Activated naive CD8-positive, alpha-beta T cell treated with anti-CD3 and anti-CD28 coated beads for 36 hours (primary cell): ENCODE measurements at regions not wholly inside any gene's neighbourhood (a gene's known extent, or its start where the extent isn't known, plus 50 kb on each side); places are given as distances from the start of the nearest gene placed in this dataset.

Experiments
- DNase-seq: peaks from one replicate; pipeline ENCODE4 v3.0.0; 2021
- H3K27ac Mint-ChIP-seq: one replicate; pipeline ENCODE4 v1.8.0; 2022; ENCODE audit warnings: mild to moderate bottlenecking, moderate library complexity, mixed read lengths
- H3K27me3 Mint-ChIP-seq: one replicate; pipeline ENCODE4 v1.8.0; 2022; ENCODE audit warnings: mild to moderate bottlenecking, mixed read lengths
- H3K36me3 Mint-ChIP-seq: one replicate; pipeline ENCODE4 v1.8.0; 2021; ENCODE audit warnings: mild to moderate bottlenecking, mixed read lengths
- H3K4me1 Mint-ChIP-seq: one replicate; pipeline ENCODE4 v1.8.0; 2021; ENCODE audit warnings: mixed read lengths
- H3K4me3 Mint-ChIP-seq: one replicate; pipeline ENCODE4 v1.8.0; 2022; ENCODE audit warnings: mild to moderate bottlenecking, moderate library complexity, mixed read lengths
- H3K9me3 Mint-ChIP-seq: one replicate; pipeline ENCODE4 v1.8.0; 2022; ENCODE audit warnings: mixed read lengths

DNA sequence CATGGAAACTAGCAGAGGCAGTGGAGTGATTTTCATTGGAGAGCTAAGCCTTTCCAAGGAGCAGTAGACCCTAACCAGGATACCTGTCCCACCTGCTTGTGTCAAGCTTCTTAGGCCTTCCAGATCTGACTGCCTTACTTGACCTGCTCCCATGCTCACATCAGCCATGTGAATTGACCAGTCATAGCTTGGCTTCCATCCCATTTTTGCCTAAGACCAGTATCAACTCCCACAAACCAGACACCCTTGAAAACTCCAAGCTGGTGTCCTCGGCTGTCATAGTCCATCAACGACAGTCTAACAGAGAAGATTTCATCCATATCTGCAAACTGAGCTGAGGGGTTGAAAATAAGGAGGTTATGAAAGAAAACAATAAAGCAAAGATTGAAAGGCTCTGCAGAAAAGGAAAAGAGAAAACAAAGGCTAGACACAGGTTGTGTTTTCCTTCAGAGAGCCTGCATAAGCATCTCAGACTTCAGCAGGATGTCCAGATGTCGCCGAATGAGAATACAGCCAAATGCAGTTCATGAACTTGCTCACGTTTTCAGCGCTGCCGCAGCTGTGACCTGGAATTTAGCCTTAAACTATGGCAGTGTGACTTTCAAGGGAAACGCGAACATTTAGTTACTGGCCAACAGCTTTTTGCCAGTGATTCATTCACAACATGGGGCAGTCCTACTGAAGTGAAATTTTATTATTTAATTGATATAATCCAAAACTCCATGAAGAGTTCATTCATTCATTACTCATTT lies 868.1 kb upstream of the ID2 start:
- Mint-ChIP-seq H3K4me3 (no peak overlapping the region), H3K27me3 (peaks cover 5% of the 10 kb centered on the region), H3K36me3 (no peaks in the 10 kb centered on the region), H3K4me1 (peaks cover 5% of the 10 kb centered on the region), H3K27ac (no peak overlapping the region), H3K9me3 (peaks cover 4% of the 10 kb centered on the region)
- no peak for DNase-seq

GRCh38 chr2:7815726-7816125 lies 866.1 kb upstream of the ID2 start:
- peaks cover 4% of the 10 kb centered on the region for H3K9me3 Mint-ChIP-seq
- H3K4me1 Mint-ChIP-seq = no peaks in the 10 kb centered on the region
- no peak overlapping the region for H3K4me3 Mint-ChIP-seq
- no peak overlapping the region for H3K27ac Mint-ChIP-seq
- H3K36me3 Mint-ChIP-seq = no peaks in the 10 kb centered on the region
- H3K27me3 Mint-ChIP-seq = peaks cover 5% of the 10 kb centered on the region
- DNase-seq = no peak

GRCh38 chr2:7816233-7816632 lies 865.6 kb upstream of the ID2 start:
- peaks cover 5% of the 10 kb centered on the region for H3K27me3 Mint-ChIP-seq
- H3K4me1 Mint-ChIP-seq = no peaks in the 10 kb centered on the region
- H3K36me3 Mint-ChIP-seq = no peaks in the 10 kb centered on the region
- H3K9me3 Mint-ChIP-seq = peaks cover 4% of the 10 kb centered on the region
- no peak overlapping the region for H3K27ac Mint-ChIP-seq
- no peak overlapping the region for H3K4me3 Mint-ChIP-seq
- DNase-seq = no peak

- DNase-seq = no peak
- no peak overlapping the region for H3K27ac Mint-ChIP-seq
- no peak overlapping the region for H3K4me3 Mint-ChIP-seq
- peaks cover 4% of the 10 kb centered on the region for H3K9me3 Mint-ChIP-seq
- H3K4me1 Mint-ChIP-seq = no peaks in the 10 kb centered on the region
- no peaks in the 10 kb centered on the region for H3K36me3 Mint-ChIP-seq
- peaks cover 5% of the 10 kb centered on the region for H3K27me3 Mint-ChIP-seq
These were observed 864.9 kb upstream of the ID2 start for GRCh38 chr2:7816944-7817343.

DNA sequence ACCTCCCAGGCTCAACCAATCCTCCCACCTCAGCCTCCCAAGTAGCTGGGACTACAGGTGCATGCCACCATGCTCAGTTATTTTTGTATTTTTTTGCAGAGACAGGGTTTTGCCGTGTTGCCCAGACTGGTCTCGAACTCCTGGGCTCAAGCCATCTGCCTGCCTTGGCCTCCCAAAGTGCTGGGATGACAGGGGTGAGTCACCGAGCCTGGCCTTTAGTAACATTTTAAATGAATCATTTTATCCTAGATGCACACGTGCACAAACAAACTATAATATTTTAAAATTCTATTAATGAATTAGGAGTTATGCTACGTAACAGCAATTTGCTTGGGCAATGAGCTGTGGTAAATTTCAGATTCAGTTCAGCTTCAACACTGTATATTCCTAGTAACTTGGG lies 862.5 kb upstream of the ID2 start:
- no peaks in the 10 kb centered on the region for H3K36me3 Mint-ChIP-seq
- no peak overlapping the region for H3K27ac Mint-ChIP-seq
- peaks cover 5% of the 10 kb centered on the region for H3K27me3 Mint-ChIP-seq
- DNase-seq = no peak
- H3K4me3 Mint-ChIP-seq = no peak overlapping the region
- no peaks in the 10 kb centered on the region for H3K4me1 Mint-ChIP-seq
- H3K9me3 Mint-ChIP-seq = peaks cover 4% of the 10 kb centered on the region

GRCh38 chr2:7819850-7820249 lies 862.0 kb upstream of the ID2 start:
- Mint-ChIP-seq H3K9me3 (peaks cover under 1% of the 10 kb centered on the region), H3K27me3 (peaks cover 5% of the 10 kb centered on the region), H3K27ac (no peak overlapping the region), H3K36me3 (no peaks in the 10 kb centered on the region), H3K4me1 (no peaks in the 10 kb centered on the region), H3K4me3 (no peak overlapping the region)
- DNase-seq = no peak

DNA sequence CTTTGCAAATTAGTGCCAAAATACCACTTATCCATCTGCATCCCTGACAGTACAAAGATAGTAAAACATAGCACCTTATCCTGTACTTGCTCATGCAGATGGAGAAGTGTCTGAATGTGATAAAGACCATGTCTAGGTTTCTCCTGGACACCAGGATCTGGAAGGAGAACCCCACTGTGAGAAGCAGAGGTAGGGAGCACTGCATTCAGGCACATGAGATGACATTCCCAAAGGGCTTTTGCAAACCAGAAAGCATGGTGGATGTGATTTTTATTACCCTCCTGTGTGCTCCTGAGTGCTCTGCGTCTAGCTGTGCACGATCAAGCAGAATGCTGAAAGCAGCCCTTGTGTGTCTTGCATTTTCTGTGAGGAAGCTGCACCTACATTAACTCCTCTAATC lies 857.6 kb upstream of the ID2 start:
- Mint-ChIP-seq H3K27ac (no peak overlapping the region), H3K4me3 (no peak overlapping the region), H3K36me3 (no peaks in the 10 kb centered on the region), H3K9me3 (no peaks in the 10 kb centered on the region), H3K27me3 (no peaks in the 10 kb centered on the region), H3K4me1 (peaks cover 12% of the 10 kb centered on the region)
- no peak for DNase-seq

DNA sequence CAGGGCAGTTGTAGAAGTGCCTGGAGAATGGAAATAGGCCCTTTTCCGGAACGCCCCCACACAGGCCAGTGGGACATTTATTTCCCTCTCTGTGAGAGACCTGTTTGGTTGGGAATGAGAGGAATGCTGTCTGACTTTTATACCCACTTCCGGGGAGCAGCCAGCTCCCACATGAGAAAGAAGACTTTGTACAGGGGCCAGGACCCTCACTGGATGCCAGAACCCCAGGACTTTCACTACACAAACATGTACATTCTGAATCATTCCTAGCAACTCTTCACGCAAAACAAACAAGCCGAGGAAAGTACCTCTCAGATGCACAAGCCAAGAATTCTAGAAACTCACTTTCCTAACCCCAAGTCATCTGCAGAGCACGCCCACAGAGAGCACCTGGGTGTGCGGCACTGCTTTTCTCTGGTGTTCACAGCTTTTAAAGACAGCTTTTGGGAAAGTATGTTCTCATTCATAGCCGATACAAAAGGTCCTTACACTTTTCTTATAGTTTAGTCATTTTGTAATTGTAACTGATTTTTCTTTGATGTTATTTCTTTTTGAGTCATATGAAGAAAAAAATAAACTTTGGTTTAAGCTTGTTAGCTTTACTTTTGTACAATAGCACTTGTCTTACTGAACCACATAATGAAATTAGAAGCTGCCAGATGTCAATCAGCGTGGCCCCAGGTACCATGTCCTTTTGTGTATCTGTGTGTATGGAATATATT lies 856.1 kb upstream of the ID2 start:
- Mint-ChIP-seq H3K4me1 (peaks cover 12% of the 10 kb centered on the region), H3K9me3 (no peaks in the 10 kb centered on the region), H3K27ac (peak overlapping the region; percentile 66), H3K4me3 (no peak overlapping the region), H3K36me3 (no peaks in the 10 kb centered on the region), H3K27me3 (no peaks in the 10 kb centered on the region)
- peak; percentile 40 for DNase-seq

GRCh38 chr2:7826656-7827055 lies 855.2 kb upstream of the ID2 start:
- Mint-ChIP-seq H3K27me3 (no peaks in the 10 kb centered on the region), H3K36me3 (no peaks in the 10 kb centered on the region), H3K27ac (no peak overlapping the region), H3K4me1 (peaks cover 12% of the 10 kb centered on the region), H3K4me3 (no peak overlapping the region), H3K9me3 (no peaks in the 10 kb centered on the region)
- no peak for DNase-seq

DNA sequence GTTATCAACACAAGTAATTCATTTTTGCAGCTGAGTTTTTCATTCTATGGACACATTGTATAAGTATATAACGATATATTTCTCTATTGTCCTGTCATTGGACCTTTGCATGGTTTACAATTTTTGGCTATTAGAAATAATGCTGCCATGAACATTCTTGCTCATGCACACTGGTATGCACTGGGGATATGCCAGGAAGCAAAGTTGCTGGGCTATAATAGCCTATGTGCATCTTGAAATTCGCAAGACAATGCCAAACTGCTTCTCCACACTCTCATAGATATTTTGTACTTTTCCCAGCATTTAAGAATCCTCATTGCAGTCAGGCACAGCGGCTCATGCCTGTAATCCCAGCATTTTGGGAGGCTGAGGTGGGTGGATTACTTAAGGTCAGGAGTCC lies 852.6 kb upstream of the ID2 start:
- H3K9me3 Mint-ChIP-seq = no peaks in the 10 kb centered on the region
- no peaks in the 10 kb centered on the region for H3K27me3 Mint-ChIP-seq

DNA sequence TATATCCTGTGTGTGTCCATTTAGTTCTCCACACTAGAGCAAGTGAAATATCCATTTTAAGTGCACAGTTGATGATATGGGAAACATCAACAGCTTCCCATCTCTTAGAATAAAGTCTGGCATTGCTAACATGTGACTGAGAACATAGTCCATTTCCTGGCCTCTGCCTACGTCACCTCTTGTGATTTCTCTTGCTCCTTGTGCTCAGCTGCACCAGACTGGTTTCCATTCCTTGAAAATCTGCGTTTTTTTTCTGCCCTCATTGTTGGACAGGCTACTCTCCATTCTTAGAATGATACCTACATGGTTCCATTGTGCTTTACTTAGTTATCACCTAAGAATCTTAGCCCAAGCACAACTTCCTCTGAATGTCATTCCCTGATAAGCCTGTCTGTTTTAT lies 851.2 kb upstream of the ID2 start:
- DNase-seq = no peak
- peaks cover 2% of the 10 kb centered on the region for H3K36me3 Mint-ChIP-seq
- H3K4me1 Mint-ChIP-seq = peaks cover 13% of the 10 kb centered on the region
- H3K27ac Mint-ChIP-seq = no peak overlapping the region
- peaks cover 3% of the 10 kb centered on the region for H3K9me3 Mint-ChIP-seq
- no peak overlapping the region for H3K4me3 Mint-ChIP-seq
- H3K27me3 Mint-ChIP-seq = no peaks in the 10 kb centered on the region

More for the DNA sequence above, 852.6 kb upstream of the ID2 start:
- DNase-seq = no peak
- Mint-ChIP-seq H3K4me1 (peaks cover 12% of the 10 kb centered on the region), H3K27ac (no peak overlapping the region), H3K36me3 (no peaks in the 10 kb centered on the region), H3K4me3 (no peak overlapping the region)

DNA sequence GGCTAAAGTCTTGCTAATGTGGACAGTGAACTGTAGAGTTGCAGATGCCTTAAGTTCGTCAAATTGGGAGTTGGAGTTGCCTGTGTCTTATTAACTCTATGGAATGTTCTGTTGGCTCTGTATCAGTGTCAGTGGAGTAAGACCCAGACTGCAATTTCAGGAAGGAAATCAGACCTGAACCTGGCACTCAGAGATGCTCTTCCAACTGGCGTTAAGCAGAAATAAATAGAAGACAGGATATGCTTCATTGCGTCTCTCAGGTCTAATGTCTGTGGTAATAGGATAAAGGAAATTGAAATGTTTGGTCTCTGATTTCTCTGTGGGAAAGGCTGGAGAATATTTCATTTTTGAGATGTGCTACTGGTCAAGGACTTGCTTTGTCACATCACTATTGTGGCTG lies 846.7 kb upstream of the ID2 start:
- H3K4me3 Mint-ChIP-seq = no peak overlapping the region
- H3K27ac Mint-ChIP-seq = no peak overlapping the region
- H3K4me1 Mint-ChIP-seq = peaks cover 8% of the 10 kb centered on the region
- peaks cover 5% of the 10 kb centered on the region for H3K36me3 Mint-ChIP-seq
- H3K9me3 Mint-ChIP-seq = peaks cover 9% of the 10 kb centered on the region
- H3K27me3 Mint-ChIP-seq = no peaks in the 10 kb centered on the region
- DNase-seq = no peak

DNA sequence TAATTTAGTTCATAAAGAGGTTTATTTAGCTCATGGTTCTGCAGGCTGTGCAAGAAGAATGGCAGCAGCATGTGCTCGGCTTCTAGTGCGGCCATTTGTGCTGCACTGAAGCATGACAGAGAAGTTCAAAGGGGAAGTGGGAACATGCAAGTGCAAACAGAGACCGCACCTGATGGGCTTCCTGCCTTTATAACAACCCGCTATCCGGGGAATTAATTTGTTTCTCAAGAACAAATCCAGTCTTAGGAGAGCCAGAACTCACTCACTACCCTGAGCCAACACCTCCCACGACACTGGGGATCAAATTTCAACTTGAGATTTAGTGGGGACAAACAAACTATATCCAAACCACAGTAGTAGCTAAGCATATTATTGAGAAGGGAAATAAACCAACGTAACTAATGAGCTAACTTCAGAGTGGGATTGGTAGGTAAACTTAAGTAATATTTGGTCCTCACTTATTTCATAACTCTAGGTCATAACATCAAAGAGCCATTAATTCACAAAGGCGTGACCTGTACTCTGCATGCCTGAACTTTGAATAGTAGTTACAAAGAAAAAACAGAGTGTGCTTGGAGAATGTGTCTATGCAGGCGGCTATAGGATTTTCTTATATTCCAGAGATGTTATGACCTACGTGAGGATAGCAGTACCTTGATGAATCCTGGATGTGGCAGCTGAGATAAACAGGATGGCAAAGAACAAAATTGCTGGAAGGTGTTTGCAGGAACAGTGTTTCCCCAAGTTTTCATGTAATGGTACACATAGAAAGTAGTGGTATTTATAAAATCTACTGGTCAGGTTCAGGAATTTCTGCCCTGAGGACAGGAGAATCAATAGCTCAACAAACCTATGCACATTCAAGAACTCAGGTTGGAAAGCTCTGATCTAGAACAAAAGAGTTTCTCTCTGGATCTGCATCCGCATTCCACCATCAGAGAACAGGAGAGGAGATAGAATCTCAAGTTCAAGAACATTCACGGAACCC lies 845.9 kb upstream of the ID2 start:
- H3K9me3 Mint-ChIP-seq = peaks cover 9% of the 10 kb centered on the region
- H3K27ac Mint-ChIP-seq = no peak overlapping the region
- no peaks in the 10 kb centered on the region for H3K27me3 Mint-ChIP-seq
- no peak overlapping the region for H3K4me3 Mint-ChIP-seq
- H3K4me1 Mint-ChIP-seq = peaks cover 8% of the 10 kb centered on the region
- DNase-seq = no peak
- peaks cover 5% of the 10 kb centered on the region for H3K36me3 Mint-ChIP-seq

GRCh38 chr2:7837237-7837760 lies 844.6 kb upstream of the ID2 start:
- peaks cover 5% of the 10 kb centered on the region for H3K36me3 Mint-ChIP-seq

GRCh38 chr2:7838669-7839068 lies 843.2 kb upstream of the ID2 start:
- H3K9me3 Mint-ChIP-seq = peaks cover 12% of the 10 kb centered on the region
- peaks cover 5% of the 10 kb centered on the region for H3K36me3 Mint-ChIP-seq
- peaks cover 10% of the 10 kb centered on the region for H3K4me1 Mint-ChIP-seq
- no peaks in the 10 kb centered on the region for H3K27me3 Mint-ChIP-seq
- H3K27ac Mint-ChIP-seq = no peak overlapping the region
- no peak overlapping the region for H3K4me3 Mint-ChIP-seq
- DNase-seq = no peak

More at GRCh38 chr2:7837237-7837760, 844.6 kb upstream of the ID2 start:
- peak overlapping the region; percentile 5 for H3K27ac Mint-ChIP-seq
- DNase-seq = no peak
- H3K4me1 Mint-ChIP-seq = peaks cover 10% of the 10 kb centered on the region
- peaks cover 11% of the 10 kb centered on the region for H3K9me3 Mint-ChIP-seq
- no peak overlapping the region for H3K4me3 Mint-ChIP-seq
- H3K27me3 Mint-ChIP-seq = no peaks in the 10 kb centered on the region
